CD4-positive, alpha-beta T cell treated with Interleukin-4 for 4 hours (primary cell): ENCODE measurements at regions not wholly inside any gene's neighbourhood (a gene's known extent, or its start where the extent isn't known, plus 50 kb on each side); places are given as distances from the start of the nearest gene placed in this dataset.
A peak's percentile ranks its signal among the peaks of the same experiment; 100 is the strongest.
"Not testable (repeated sequence)": the region's sequence is repeated elsewhere in the genome, so short reads cannot be mapped to it uniquely, and the experiment has no call there.

ENCODE experiments used
- DNase-seq: peaks from one replicate; pipeline ENCODE4 v3.0.0-alpha.2; 2020

DNA sequence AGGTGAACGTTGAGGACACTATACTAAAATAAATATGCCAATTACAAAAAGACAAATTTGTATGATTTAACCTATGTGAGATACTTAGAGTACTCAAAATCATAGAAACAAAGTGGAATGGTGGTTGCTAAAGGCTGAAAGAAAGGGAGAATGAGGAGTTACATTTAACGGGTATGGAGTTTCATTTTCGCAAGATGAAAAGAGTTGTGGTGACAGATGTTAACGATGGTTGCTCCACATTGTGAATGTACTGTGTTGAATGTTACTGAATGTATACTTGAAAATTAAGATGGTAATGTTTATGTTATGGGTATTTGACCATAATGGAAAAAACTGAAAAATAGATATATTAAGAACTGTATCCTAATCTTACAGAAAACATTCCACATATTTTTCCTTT is 51.3 kb upstream of the MOCS2 start:
- no peak for DNase-seq

DNA sequence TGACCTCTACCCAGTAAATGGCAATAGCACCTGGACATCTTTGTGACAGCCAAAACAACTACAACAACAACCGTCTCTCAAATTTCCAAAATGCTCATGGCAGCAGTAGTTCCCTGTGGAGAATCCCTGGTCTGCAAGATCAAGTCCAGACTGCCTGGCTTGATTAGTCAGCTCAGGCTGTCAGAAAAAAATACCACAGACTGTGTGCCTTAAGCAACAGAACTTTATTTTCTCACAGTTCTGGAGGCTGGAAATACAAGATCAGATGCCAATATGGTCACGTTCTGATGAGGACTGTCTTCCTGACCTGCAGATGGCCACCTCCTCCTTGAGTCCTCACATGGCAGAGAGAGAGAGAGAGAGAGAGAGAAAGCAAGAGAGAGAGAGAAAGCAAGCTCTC is 52.3 kb upstream of the MOCS2 start:
- DNase-seq: no peak

DNA sequence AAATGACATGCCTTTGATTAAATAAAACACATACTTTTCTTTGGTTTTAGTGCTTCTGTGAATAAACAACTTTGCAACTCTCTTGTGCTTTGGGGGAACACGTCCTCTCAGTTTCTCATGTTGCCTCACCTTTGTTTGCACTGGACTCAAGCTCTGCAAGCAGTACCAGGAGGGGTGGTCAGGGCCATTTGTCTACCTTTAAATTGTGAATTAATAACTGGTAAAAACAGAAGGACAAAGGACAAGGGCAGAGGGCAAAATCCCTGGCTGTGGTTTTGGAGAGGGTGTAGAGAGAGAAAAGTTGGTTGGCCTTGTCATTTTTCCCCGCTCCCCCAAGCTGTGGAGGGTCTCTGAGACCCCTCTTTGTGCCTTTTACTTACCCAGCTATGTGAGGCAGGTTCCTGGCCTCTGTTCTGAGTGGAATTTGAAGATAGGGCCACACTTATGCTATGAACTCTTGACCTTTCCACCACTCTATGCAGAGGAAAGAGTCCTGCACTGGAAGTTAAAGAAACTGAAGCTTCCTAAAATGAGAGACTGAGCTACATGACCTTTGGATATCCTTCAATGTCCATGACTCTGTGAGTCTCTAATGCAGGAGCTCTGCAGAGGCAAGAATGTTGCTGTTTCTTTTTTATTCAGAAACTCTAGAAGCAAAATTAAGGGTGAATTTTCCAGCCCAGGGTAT is 55.1 kb upstream of the MOCS2 start:
- DNase-seq: no peak

DNA sequence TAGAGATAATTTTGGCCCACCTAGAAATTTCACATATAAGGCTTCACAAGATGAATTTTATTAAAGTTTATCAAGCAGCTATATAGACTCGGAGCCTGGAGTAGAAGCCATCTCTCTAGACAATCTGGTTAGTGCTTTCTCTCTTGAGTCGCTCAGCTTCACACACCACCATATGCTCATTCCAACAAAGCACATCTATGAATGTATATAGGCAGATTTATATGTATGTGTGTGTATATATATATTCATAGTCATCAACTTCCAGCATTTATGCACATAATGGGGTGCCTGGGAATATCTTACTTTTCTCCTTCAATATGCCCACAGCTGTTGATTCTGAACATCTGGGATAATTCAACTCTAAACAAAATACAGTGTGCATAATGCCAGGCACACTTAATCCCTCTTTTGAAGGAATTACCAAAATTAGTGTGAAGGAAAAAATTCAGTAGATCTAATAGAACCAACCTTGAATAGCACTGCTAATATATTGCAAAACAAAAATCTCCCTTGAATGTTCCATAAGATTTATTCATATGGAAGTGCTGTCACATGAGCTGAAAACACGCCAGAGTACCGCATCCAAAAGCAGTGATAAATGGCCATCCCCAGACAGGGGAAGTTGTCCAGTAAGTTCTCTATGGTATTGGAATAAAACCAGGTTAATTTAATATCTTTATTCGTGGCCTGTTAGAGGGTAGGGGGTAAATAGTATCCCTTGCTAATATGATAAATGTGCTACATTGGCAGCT is 56.0 kb upstream of the MOCS2 start:
- no peak for DNase-seq

DNA sequence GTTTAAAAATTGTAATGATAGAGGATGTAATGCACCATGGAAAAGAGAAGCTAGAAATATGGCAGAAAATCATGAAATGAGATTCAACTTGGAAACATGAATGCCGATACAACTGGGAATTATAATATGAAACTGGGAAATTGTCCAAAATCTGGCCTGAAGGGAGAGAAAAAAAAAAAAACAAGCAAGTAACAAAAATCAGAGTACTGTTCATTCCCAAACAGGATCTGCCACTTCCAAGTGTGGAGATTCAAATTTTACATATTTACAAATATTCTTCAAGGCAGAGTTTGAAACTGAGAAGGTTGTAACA is 56.6 kb upstream of the MOCS2 start:
- DNase-seq: no peak

DNA sequence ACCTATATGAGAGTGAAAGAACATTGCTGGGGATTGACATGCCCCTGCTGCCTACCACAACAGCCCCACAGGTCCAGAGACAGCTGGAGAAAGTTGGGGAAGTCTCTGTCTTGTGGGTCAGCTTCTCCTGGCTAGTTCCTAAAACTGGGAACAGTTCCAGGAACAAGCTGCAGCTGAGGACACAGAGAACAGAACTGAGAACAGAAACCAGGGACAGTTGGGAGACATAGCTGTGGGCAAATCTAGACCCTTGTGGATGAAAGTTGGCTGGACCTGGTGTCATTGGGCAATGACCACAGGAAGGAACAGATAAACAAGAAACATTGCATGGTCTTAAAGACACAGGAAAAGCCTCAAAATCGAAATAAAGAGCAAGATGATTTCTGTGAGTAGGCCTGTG is 58.3 kb upstream of the MOCS2 start:
- DNase-seq: no peak

DNA sequence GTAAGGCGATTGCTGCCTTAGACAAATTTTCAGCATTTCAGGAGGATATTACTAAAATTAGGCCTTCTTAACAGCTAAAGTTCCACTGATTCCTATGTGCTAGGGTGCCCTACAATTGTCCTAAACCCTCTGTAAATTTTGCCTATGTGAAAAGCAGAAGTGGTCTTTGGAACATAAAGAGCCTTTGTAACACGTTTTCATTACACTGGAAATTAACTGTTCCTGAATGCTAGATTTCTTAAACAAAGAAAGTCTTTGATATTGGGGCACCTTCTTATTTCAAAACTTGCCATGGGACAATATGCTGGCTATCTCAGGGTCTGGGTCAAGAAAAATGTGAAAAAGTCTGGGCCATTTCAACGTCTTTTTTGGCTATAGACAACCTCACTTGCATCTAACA is 60.4 kb upstream of the MOCS2 start:
- DNase-seq: no peak

DNA sequence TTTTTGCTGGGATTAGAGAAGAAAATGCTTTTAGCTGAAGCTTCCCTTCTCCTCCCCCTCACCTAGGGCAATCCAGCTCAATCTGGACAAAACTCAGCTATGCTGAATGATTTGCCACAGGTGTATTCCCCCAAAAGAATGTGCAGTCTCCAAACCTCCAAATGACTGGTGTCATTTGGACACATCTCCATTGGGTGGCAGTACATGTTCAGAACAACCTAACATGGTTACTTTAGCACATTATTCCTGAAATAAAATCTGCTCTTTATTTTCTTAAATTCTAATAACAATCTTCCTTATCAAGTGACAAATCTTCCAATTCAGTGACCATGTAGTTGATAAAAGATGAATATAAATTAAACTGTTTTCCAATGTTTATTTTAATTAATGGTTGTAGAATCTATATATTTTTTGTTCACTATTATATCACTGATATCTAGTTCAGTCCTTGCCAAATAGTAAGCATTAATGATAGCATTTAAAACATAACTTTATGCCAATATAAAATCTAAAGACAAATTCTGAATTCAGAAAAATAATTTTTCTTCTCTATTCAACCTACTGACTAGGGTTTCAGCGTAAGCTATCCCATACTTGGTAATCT is 61.3 kb upstream of the MOCS2 start:
- peak; percentile 3 for DNase-seq

DNA sequence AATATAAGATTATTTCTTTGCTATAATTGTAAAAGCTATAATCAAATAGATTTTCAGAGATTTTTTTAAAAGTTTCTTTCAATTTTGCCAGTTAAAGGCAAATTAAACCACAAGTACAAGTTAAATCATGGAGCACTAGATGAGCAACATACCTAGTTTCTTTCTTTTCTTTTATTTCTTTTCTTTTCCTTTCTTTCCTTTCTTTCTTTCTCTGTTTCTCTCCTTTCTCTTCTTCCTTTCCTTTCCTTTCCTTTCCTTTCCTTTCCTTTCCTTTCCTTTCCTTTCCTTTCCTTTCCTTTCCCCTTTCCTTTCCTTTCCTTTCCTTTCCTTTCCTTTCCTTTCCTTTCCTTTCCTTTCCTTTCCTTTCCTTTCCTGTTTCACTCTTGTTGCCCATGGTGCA is 62.5 kb upstream of the MOCS2 start:
- DNase-seq: not testable (repeated sequence)

DNA sequence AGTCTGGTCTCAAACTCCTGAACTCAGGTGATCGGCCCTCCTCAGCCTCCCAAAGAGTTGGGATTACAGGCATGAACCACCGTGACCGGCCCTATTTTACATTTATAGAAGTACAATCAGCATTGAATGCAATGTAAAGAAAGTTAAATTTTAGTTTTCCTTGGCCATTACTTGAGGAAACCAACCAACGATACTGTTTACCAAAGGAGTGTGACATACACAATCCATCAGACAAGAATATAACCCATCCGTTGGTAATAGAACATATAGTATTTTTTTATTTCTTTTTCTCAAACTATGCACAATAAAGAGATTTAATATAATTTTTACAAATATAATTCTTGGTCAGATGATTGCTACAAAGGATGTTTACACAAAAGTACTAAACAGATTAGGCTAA is 63.1 kb upstream of the MOCS2 start:
- DNase-seq: no peak

DNA sequence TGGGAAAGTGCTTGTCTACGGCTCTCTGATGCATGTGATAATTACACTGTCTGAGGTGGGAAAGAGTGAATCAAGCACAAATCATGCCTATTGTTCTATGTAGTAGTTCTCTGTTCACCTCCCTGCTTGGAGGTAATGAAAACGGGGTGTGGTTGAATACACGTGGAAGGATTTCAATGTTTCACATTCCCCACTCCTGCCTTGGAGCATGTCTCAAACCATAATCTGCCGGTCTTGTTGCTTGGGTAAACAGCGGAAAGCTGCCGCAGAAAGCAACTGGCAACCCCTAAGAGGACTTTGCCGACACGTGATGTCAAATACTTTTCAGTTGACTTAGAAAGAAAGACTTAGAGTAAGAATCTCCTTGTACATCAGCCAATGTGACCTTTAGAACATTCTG is 63.5 kb upstream of the MOCS2 start:
- DNase-seq: no peak

DNA sequence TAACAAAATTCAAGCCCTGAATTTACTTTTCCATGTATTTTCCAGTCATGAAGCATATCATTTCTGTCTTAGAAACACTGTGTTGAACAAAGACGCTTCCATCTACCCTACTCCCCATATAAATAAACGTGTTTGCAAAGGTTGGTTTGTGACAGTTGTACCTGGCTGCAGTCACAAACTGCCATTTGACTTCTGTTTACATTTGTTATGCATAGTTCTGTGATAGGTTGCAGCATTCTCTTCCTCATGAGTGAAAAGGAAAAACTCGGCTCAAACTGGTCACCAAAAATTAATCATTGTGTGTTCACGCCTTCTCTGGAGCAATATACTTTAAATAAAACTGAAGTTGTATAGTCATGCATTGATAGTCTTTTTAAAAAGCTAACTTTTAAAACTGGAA is 69.3 kb upstream of the MOCS2 start:
- no peak for DNase-seq

DNA sequence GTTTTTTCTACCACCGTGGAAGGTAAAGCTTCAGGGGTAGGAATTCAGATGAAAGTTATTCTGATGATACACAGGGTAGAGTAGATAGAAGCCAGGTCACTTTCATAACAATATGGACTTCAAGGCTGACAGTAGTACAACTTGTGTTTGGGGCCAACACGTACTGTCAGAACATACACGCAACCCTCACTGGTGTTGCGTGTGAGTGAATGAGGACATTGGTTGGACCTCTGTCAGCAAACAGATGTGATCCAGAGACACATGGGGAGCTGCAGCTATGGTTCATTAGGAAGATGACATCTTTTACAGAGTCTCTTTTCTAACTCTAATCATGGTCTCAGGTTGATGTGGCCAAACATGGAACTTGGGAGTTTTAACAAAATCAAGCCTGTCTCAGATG is 70.1 kb upstream of the MOCS2 start:
- no peak for DNase-seq

DNA sequence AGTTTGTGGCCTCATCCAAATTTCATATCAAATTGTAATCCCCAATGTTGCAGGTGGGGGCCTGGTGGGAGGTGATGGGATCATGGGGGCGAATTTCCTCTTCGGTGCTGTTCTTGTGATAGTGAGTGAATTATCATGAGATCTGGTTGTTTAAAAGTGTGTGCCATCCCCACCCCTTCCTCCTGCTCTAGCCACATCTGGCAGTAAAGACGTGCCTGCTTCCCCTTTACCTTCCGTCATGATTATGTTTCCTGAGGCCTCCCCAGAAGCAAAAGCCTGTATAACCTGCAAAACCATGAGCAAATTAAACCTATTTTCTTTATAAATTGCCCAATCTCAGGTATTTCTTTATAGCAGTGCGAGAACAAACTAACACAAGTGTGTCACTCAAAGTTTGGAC is 71.0 kb upstream of the MOCS2 start:
- DNase-seq: no peak

DNA sequence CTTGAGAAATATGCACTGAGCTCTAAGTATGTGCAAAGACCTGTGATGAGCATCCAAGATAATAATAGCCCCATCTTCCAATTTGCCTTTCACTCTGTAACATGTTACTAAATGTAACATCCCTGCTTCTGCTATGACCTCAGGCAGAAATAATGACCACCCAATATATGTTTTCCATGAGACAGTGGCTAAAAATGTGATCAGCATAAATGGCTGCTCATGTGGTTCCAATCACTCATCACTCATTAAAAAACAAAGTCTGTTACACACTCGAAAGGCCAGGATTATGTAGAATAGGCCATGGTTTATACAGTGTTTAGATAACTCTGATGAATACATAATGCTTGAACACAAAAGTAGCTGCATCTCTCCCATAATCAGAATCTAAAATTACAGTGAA is 71.4 kb upstream of the MOCS2 start:
- no peak for DNase-seq

DNA sequence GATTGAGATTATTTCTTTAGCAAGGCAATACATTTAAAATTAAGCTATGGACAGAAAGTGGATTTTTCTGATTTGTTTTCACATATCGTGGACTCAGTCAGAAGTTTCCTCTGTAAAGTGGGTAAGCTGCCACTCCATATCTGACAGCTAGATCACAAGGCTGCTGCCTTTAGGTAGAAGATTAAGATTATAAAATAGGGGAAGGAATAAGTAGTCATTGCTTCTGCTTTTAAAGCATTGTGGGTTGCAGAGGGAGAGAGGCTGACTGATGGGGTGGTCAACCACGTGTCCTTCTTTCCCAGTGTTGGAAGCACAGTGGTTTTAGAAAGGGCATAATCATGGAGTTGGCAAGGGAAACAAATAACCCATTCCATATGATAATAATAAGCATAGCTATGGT is 74.3 kb upstream of the MOCS2 start:
- DNase-seq: no peak

DNA sequence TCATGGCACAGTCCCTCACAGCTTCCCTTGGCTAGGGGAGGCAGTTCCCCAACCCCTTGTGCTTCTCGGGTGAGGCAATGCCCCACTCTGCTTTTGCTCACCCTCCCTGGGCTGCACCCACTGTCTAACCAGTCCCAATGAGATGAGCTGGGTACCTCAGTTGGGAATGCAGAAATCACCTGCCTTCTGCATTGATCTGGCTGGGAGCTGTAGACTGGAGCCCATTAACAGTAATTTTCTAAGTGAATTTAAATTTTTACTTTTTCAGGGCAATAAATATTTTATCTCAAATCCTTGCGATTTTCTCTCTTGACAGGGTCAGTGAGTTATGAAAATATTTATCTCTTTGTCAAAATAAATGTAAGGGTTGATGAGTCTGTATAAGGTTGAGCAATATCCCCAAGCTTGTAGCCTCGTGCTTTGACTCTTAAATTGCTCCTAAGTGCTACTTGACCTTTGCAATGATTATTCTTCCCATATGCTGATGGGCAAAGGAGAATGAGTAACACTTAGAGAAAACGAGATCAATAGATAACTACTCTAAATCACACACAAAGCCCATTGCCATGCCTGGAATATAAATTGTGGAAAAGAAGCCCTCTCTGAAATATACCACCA is 82.1 kb upstream of the MOCS2 start:
- no peak for DNase-seq

DNA sequence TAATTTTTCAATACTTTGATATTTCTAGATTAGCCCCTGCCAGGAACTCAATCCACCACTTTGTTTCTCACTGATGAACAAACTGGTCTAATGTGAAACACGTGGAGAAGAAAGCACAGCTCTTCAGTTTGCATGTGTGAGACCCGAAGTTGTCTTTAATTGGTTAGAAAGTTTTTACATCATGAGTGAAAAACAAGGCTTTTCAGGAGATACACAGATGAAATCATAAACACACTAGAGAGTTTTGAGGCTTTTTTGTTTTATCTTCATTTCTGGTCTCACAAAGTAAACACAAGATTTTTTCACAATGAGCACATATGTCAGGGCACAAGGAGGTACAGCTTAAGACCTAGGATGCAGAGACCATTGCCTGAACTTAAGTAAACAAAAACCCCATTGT is 84.5 kb upstream of the MOCS2 start:
- no peak for DNase-seq

DNA sequence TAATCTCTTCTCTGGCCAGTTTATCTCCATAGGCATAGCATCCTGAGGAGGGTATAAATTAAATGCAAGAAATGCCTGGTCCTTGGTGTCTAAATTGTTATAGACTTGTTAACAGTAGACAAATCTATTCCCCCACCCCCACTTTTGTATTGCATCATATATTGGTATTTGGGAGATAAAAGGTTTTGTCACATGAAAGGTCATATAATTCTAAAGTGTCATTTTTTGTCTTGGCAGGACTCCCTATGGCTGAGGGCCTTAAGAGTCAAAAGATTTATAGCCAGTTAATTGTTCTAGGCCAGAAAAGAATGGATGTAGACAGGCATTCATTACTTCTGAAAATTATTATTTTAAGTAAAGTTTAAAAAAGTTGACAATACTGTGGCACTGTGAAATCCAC is 90.3 kb upstream of the MOCS2 start:
- no peak for DNase-seq

DNA sequence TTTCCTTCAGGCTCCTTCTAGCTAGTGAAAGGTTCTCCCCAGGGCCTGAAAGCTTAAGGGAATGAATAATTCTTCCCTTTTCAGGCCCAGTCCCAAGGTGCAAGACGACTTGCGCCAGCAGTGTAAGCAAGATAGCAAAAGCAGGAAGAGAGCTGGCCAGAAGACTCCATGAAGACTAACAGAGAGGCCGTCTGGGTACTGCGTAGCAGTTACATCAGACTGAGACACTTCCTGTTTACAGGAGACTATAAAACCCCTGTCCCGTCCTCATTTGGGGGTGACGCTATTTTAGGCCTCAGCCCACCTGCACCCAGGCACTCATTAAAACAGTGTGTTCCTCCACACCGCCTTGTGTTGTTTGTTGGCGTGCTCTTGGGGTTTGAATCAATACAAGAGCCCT is 90.7 kb upstream of the MOCS2 start:
- no peak for DNase-seq

DNA sequence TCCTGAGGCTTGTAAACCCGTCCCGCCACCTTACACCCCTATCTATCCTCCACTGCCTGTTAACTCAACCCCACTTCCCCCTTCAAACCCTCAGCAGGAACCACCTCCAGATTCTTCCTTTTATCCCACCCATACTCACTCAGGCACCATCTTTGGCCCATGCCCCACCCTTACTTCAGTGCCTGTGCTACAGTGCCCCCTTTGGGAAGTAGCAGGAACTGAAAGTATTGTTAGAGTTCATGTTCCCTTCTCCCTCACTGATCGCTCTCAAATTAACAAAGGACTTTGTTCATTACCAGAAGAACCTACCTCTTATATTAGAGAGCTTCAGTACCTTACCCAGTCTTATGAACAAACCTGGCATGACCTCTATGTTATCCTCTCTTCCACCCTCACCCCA is 92.2 kb upstream of the MOCS2 start:
- no peak for DNase-seq

DNA sequence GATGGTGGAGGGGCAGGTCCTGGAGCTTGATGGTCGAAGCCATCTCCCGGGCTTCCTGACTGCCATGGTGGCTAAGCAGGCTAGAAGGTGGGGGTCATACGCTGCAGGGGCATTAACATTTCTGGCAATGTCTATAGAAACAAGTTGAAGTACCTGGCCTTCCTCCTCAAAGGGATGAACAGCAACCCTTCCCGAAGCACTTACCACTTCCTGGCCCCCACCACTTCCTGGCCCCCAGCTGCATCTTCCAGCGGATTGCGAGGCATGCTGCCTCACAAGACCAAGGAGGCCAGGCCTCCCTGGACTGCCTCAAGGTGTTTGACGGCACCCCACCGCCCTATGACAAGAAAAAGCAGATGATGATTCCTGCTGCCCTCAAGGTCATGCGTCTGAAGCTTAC is 97.0 kb upstream of the MOCS2 start:
- DNase-seq: no peak

DNA sequence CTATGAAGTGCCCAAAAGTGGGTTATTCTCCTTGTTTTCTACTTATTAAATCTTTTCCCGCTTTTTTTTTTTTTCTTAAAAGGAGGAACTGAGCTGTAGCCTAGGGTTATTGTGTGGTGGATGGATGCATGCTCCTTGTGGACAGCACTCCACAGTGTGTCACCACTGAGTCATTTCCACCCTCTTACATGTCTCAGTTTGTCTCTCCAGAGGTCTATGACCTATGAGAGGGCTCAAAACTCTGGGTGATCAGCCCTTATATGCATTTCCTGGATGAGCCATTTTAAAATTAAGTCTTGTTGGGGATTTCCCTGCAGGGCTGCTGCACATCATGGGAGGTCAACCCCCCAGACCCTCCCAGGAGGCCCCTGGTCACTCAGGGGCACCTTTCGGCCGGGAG is 102.2 kb upstream of the MOCS2 start:
- DNase-seq: no peak

DNA sequence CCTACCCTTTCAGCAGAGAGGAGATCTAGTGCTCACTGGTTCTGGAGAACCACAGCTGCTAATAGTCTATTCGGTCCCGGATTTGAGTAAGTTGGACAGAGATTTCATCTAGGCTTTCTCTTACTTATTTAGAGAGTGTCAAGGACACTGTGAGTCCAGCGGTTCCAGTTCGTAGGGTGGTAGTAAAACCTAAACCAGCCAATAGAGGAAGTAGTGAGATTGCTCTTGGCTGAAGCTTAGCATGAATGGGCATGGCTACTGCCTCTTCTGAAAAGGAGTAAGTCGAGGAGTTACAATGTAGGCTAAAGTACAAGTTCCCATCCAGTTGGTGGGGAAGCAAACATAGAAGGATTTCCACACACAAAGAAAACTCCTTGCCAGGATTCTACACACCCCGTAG is 109.6 kb upstream of the MOCS2 start:
- no peak for DNase-seq
